GM21447 (cell line): ENCODE measurements at regions not wholly inside any gene's neighbourhood (a gene's known extent, or its start where the extent isn't known, plus 50 kb on each side); places are given as distances from the start of the nearest gene placed in this dataset.
A peak's percentile ranks its signal among the peaks of the same experiment; 100 is the strongest.
"Not testable (repeated sequence)": the region's sequence is repeated elsewhere in the genome, so short reads cannot be mapped to it uniquely, and the experiment has no call there.

ENCODE experiments used
- ATAC-seq: cut with Tn5 transposase; IDR thresholded peaks from one replicate; pipeline ENCODE4 v1.9.1; 2021; ENCODE audit not compliant: unreplicated experiment

DNA sequence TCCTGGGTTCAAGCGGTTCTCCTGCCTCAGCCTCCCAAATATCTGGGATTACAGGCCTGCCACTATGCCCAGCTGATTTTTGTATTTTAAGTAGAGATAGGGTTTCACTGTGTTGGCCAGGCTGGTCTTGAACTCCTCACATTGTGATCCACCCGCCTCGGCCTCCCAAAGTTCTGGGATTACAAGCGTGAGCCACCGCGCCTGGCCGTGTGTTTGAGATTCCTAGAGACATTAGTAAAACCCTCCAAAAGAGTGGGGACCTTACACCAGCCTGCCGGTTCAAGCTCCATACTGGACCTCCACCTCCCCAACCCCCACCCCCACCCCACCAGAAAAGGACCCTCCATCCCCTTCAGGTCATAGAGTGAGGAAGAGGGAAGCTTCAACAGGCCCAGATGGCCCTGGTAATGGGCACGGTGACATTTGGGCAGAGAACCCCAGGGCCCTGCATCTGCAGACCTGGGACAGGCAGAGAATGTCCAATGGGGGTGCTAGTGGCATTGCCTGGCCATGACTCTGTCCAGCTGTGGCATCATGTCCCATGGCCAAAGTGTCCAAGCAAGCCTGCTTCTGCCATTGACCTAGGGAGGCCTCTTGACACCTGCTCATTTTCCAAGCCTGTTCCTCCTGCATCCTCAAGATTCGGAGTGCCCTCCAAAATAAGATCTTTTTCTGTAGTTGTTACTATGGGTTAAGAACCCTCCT, 108.9 kb upstream of the KLF13 start:
- no peak for ATAC-seq

GRCh38 chr15:31219221-31219620, 107.4 kb upstream of the KLF13 start:
- ATAC-seq, result no peak

GRCh38 chr15:31221936-31222515, 104.6 kb upstream of the KLF13 start:
- no peak for ATAC-seq

DNA sequence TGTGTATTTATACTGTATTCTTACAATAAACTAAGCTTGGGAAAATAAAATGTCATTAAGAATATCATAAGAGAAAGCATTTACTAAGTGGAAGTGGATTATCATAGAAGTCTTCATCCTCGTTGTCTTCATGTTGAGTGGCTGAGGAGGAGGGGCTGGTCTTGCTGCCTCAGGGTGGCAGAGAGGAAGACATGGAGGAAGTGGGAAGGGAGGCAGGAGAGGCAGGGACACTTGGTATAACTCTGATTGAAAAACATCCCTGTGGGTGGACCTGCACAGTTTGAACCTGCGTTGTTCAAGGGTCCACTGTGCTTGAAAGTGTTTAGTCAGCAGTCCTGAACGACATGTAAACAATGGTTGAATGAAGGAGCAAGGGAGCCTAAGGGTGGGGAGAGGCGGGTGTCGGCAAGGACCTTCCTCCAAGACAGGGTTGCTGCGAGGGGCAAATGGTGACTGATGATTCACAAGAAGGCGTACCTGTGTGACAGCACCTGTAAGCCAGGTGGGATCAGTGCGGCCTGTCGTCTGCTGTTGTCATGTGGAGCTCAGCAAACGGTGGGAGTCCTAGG, 103.8 kb upstream of the KLF13 start:
- ATAC-seq, result no peak

- no peak for ATAC-seq
Observed at GRCh38 chr15:31223478-31224350, 102.9 kb upstream of the KLF13 start.

- ATAC-seq, result not testable (repeated sequence)
Observed at GRCh38 chr15:31224661-31225060, 102.0 kb upstream of the KLF13 start.

DNA sequence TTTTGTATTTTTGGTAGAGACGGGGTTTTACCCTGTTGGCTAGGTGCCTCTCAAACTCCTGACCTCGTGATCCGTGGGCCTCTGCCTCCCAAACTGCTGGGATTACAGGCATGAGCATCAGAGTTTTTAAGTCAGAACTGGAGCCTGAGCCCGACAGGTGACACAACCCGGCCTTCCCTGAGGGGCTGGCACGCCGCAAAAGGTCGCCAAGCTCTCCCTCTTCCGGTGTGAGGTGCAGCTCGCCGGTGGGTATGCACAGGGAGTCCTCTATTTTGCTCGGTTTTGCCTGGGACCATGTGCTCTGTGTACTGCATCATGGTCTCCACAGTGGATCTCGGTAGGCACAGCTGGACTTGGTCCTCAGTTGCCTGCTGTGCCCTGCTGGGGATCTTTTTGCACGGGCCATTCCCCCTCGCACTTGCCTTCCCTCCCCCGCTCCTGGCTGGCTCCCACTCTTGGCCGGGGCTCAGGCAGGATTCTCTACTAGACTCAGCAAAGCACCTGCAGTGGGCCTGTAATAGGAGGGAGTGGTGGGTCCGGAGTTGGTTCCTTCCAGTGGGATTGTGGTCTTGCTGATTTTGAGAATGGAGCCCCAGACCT, 101.2 kb upstream of the KLF13 start:
- ATAC-seq, result no peak

- no peak for ATAC-seq
Observed at GRCh38 chr15:31226021-31226420, 100.6 kb upstream of the KLF13 start.

- no peak for ATAC-seq
Observed at GRCh38 chr15:31227235-31227634, 99.4 kb upstream of the KLF13 start.

GRCh38 chr15:31228011-31228484, 98.6 kb upstream of the KLF13 start:
- ATAC-seq, result no peak

DNA sequence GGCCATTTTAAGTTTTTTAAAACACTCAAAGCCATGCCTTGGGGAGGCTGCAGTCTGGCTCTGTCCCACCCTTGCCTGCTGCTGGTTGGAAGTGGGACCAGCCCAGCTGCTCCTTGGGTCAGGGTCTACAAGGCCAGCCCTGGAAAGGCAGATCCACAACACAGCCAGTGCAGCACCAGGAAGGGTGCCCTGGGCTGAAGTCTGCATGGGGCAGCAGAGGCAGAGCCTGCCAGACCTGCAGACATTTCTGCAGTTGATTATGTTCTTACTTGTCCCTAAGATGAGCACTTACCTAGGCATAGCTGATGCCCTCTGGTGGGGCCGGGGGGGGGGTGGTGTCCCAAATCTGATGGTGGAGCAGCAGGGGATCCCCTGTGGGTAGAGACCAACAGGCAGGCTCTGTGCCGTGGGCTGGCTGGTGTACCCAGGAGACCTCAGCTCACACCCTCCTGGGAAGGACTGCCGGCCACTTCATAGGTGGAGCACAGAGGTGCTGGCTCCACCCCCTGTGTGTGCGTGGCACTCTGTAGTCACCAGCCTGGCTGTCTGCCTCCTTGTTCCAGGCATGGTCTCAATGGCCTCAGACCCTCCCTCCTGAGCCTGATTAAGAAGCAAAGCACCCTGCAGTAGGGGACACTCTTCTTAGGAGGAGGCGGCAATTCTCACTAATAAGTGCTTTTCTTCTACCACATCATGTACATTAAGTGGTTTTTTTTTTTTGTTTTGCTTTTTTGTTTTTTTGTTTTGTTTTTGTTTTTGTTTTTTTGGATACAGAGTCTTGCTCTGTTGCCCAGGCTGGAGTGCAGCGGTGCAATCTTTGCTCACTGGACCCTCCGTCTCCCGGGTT, 97.4 kb upstream of the KLF13 start:
- ATAC-seq, result peak; percentile 64

GRCh38 chr15:31230630-31231485, 95.8 kb upstream of the KLF13 start:
- peak; percentile 76 for ATAC-seq

GRCh38 chr15:31234815-31235214, 91.8 kb upstream of the KLF13 start:
- ATAC-seq, result no peak

GRCh38 chr15:31235311-31236183, 91.1 kb upstream of the KLF13 start:
- ATAC-seq, result peak; percentile 52

- ATAC-seq, result peak; percentile 51
Observed at GRCh38 chr15:31236184-31237042, 90.2 kb upstream of the KLF13 start.

DNA sequence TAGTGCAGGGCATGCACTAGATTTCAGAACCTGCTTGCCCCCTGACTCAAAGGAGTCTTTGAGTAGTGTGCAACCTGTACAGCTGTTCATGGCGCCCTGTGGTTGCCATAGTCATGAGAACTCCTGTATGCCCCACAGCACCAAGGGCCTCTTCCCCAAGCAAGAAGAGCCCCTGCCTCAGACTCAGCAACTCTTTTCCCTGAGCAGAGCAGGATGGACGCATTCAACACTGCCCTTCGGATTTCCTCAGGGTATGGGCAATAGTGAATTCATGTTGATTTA, 89.7 kb upstream of the KLF13 start:
- ATAC-seq, result no peak

DNA sequence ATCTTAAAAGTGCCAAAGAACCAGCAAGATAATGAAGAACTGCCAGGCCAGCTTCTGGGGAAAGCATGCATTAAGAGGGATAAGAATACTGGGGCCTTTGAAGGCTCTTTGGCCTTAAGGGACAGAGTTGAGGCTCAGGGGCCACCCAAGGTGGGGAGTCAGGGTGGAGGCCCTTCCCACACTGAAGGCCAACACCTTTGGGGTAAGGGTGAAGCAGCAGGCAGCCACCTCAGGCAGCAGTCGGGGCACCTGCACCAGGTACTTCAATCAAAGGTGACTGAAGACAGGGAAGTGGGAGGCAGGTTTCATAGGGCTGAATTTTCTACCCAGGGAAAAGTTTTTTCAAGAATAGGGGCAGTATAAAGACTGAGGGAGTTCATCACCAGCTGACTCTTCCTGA, 87.7 kb upstream of the KLF13 start:
- ATAC-seq, result no peak

GRCh38 chr15:31239409-31239808, 87.2 kb upstream of the KLF13 start:
- ATAC-seq, result no peak
